ENCODE measurements at regions not wholly inside any gene's neighbourhood (a gene's known extent, or its start where the extent isn't known, plus 50 kb on each side); places are given as distances from the start of the nearest gene placed in this dataset.

DNA sequence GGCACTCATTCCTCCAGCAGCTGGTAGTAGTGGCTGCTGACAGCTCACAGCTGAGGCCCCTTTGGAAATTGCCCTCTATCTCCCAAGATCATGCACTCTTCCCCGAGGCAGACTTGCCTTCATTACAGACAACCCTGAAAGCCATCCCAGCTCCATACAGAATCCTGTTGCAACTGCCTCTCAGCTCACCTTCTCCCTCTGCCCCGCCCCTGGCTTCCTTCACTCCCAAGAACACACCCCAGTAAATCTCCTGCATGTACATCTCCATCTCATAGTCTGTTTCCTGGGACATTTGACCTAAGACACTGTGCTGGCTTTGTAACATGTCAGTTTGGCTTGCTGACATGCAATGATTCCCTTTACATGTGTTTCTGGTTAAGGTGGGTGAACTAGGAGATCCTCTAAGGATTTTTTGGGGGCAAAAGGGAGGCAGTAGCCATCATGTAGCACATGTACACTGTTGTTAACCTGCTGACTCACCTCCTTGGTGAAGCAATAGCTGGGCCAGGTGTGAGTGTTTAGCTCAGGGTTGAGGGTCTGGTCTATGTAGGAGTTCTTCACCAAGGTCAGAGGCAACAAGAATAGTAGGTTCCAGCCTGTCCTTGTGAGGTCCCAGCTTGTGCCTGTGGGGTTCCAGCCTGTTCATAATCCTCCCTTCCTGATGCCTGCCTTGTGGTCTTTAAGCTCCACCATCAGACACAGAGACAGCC lies 179.6 kb downstream of the CSNK2A3 start:
- TF ChIP-seq, protein P1, sequence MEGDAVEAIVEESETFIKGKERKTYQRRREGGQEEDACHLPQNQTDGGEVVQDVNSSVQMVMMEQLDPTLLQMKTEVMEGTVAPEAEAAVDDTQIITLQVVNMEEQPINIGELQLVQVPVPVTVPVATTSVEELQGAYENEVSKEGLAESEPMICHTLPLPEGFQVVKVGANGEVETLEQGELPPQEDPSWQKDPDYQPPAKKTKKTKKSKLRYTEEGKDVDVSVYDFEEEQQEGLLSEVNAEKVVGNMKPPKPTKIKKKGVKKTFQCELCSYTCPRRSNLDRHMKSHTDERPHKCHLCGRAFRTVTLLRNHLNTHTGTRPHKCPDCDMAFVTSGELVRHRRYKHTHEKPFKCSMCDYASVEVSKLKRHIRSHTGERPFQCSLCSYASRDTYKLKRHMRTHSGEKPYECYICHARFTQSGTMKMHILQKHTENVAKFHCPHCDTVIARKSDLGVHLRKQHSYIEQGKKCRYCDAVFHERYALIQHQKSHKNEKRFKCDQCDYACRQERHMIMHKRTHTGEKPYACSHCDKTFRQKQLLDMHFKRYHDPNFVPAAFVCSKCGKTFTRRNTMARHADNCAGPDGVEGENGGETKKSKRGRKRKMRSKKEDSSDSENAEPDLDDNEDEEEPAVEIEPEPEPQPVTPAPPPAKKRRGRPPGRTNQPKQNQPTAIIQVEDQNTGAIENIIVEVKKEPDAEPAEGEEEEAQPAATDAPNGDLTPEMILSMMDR (conservative IDR thresholded peaks at IDR 0.05 in 1 of 2, IDR thresholded peaks at IDR 0.05 in 1 of 2; ENCODE audit: extremely low read depth in 1 of 2, insufficient read depth in 1 of 2, low read depth in 1 of 2, low read length in 2 of 2) = no peak
- no peak for TF ChIP-seq EZH2 (IDR thresholded peaks at IDR 0.05; ENCODE audit: borderline replicate concordance, low read length)
